Left kidney (tissue), 1 donor: ENCODE measurements at regions not wholly inside any gene's neighbourhood (a gene's known extent, or its start where the extent isn't known, plus 50 kb on each side); places are given as distances from the start of the nearest gene placed in this dataset.
A peak's percentile ranks its signal among the peaks of the same experiment; 100 is the strongest.

Experiments used
- DNase-seq: peaks from one replicate; pipeline ENCODE4 v3.0.0-alpha.2; 2013

DNA sequence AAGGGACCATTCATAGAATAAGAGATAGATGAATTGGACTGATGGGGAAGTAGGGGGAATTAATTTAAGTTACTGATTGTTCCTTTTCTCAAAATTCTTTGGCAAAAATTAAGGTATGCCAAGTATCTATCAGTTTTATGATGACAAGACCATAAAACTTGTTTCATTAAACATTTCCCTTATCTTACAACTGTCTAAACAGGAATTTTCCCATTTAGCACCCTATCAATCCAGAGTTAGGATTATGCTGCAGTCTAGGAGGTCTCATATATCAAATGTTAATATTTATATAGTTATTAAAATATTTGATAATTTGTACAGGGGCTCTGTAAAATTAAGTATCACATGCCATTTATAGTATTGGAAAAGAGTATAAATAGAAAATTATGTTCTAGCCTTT is 51.5 kb upstream of the ARID1B start:
- no peak for DNase-seq

DNA sequence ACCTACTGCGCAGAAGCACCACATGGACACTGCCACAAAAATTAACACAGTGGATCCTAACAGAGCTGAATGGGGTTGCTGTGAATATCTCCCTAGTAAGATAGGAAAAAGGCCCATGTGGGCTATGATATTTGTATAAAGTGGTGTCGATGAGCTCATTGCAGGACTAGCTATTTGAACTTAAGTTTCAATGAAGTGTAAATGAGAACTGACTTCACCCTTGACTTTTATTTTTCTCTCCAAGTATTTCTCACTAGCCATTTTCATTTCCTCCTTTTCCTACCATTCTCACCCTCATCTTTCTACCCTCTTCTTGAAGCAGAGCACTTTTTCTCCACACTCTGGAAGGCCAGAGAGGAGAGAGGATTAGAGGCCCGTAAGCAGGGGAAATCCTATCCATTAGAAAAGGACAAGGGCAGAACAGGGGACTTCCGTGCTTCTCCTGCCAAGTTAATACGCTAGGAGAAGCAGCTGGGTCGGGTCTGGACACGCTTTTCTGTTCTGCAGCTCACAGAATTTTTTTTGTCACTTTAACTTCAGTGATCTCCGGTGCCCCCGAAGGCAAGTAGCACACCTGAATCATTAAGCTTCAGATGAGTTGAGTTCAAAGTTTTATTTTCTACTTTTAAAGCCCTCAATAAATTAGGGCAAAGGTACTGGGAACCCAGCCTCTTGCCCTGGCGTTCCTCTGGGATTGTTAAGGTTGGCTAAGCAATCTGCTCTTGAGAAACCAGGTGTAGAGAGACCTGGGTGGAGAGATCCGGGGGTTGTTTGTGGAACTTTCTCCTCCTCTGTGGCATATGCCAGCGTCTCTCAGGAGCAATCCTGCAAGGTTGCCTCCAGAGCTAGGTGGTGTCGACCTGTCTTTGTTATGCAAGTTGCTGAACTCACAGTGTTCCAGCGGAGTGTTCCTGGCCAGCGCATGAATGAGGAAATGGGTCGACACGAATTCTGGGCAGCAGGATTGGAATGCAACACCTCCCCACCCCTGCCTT is 56.2 kb upstream of the ARID1B start:
- DNase-seq, result peak; percentile 55

DNA sequence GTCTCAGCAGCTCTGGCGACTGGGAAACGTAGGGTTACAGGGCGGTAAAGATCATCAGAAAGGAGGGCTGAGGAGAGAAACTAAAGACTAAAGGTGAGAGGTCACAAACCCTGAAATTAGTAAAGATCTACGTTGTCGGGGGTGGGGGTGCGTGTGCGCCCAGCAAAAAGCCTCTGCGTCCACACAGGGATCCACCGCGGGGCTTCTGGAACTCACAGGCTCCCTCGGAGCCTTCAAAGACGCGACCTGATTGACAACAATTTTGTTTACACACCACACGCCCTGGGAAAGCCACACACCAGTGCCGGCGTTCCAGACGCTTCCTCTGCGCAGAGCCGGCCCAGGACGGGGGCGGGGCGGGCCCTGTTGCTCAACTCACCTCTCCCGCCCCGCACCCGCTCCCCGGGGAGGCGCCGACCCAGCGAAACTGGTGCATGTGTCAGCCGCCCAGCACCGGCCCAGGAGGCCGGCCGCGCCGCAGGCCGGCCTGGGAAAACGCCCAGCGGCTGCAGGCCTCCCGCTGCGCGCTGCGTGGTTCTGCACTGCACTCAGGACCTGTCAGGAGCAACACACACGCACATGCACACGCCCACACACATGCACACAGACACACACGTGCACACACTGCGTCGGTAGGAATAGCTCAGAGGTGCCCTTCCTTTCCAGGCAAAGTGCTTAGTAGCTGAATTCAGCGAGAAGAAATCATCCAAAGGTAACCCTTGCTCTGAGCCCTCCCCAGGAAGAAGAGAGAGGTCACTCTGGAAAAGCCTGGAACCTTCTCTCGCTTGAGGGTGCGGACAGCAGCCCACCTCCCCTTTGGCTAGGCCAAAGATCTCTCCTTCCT is 57.2 kb upstream of the ARID1B start:
- peak; percentile 64 for DNase-seq

DNA sequence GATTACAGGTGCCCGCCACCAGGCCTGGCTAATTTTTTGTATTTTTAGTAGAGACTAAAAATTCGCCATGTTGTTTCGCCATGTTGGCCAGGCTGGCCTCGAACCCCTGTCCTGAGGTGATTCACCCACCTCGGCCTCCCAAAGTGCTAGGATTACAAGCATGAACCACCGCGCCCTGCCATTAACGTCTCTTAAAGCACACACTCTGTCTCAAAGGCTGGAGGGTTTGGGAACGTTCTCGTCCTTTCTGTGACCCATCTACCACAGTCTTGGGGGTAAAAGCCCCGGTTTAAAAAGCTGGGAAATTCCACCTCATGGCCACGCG is 57.8 kb upstream of the ARID1B start:
- no peak for DNase-seq

DNA sequence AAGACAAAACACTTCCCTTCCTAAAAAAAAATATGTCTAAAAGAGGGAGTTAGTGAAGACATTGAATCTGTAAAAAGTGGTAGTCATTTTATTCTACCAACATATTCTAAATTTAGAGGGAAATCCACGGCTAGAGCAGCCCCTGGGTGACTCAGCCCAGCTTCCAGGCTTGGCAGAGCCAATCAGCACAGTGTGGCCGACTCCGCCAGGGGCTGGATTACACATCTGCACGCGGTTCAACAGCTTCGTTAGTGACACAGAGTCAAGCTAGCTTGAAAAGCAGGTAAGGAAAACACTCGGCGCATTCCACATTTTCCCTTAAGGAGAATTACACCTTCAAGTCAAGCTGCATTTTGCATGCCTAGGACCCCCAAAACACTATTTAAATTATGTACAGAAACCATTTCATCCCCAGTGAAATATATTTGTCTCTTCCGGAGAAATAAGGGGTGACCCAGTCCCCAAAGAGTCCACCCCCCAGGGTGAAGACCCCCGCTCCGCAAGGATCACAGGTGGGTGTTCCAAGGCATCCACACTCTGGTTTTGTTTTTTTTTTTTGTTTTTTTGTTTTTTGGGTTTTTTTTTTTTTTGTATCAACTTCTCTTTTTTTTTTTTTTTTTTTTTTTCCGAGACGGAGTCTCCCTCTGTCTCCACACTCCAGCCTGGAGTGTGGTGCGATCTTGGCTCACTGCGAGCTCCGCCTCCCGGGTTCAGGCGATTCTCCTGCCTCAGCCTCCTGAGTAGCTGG is 58.4 kb upstream of the ARID1B start:
- no peak for DNase-seq

DNA sequence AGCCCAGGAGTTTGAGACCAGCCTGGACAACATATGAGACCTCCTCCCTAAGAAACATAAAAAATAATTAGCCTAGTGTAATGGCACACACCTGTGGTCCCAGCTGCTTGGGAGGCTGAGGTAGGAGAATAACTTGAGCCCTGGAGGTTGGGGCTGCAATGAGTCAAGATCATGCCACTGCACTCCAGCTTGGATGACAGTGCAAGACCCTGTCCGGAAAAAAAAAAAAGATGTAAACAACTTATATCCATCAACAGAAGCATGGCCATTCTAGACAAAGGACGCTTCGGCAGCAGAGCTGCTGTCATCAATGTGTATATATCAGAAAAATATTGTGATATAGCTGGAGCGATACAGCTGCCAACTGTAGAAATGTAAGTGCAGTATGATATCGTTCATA is 59.6 kb upstream of the ARID1B start:
- no peak for DNase-seq

DNA sequence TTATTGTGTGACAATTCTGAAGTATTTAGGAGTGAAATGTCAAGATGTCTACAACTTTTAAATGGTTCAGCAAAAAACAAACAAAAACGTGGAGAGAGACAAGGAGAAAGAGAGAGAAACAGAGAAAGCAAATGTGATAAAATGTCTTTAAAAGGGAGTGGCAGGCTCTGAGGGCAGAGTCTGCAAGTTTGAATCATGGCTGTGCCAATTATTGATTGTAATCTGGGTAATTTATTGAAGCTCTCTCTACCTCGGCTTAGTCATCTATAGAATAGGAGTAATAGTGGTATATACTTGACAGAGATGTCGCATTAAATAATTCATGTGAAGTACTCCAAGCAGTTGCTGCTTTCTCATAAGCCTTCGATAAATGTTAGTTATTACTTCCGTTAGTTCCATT is 61.3 kb upstream of the ARID1B start:
- no peak for DNase-seq

DNA sequence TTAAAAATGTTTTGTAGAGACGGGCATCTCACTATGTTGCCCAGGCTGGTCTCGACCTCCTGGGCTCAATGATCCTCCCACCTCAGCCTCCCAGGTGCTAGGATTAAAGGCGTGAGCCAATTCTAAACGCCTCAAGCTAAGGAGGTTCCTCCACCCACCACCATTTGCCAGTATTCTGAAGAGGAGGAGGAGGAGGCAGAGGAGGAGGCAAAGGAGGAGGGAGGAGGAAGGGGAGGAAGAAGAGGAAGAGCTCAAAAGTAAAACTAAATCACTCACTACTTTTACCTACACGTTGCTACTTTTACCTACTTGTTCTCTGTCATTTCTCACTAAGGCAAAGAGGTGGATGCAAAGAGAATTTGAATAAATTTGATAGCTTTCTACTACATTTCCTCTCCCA is 63.6 kb upstream of the ARID1B start:
- DNase-seq, result no peak

DNA sequence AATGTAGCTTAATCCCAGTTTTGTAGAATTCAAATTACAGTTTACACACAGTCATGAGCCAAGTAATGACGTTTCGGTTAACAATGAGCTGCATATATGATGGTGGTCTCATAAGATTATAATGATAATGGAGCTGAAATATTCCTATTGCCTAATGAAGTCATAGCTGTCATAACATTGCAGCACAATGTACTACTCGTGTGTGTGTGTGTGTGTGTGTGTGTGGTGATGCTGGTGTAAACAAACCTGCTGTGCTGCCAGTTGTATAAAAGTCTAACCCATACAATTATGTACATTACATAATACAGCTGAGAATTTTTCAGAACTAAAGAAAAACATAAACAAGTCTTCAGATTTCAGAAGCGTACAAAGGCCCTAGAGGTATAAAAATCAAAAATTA is 66.7 kb upstream of the ARID1B start:
- DNase-seq, result no peak

DNA sequence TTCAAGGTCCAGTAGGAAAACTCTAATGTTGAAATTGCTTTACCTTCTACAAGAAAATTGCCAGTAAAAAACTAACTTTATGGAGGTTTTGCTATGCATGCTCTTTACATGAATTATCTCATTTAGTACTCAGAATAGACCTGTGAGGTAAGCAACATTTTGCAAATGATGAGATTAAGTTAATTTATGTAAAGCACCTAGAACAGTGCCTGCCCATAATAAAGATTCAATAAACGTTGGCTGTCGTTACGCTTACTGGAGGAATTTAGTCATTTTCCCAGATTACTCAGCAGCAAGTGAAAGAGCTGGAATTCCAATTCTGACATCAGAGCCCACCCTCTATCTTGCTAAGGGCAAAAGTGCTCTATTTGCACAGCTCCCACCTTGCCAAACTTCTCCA is 69.4 kb upstream of the ARID1B start:
- DNase-seq, result no peak

DNA sequence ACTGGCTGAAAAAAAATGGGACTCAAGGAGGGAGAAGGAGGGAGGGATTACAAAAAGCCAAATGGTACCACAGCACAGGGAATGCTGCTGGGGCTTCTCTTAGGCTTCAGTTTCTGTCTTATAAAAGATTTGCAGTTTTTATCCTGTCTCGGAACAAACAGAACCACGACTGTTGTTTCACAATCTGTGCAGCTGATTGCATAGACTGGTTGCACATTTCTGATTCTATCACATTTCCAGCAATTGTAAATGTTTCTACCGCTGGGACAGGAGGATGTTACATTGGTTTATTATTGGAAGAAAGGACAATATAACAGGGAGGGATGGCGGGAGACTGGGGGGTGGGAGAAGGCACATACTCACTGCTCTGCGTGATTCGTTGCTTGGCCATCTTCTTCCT is 73.5 kb upstream of the ARID1B start:
- DNase-seq, result no peak

DNA sequence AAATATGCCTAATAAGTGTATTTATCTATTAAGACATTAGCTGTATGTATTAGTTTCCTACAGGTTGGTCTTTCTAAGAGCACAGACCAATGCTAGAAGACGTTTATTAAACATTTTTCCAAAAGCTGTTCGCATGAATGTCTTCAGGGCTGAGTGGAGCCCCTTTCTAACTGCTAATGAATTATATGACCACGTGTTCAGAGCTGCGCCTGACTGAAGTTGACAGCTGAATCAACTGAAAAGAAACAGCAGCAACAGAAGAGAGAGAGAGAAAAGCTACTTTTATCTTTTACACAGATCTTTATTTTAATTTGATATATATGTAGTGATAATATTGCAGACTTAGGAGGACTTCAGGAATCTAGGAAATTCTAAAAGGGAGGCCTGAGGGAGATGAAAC is 75.2 kb upstream of the ARID1B start:
- no peak for DNase-seq

DNA sequence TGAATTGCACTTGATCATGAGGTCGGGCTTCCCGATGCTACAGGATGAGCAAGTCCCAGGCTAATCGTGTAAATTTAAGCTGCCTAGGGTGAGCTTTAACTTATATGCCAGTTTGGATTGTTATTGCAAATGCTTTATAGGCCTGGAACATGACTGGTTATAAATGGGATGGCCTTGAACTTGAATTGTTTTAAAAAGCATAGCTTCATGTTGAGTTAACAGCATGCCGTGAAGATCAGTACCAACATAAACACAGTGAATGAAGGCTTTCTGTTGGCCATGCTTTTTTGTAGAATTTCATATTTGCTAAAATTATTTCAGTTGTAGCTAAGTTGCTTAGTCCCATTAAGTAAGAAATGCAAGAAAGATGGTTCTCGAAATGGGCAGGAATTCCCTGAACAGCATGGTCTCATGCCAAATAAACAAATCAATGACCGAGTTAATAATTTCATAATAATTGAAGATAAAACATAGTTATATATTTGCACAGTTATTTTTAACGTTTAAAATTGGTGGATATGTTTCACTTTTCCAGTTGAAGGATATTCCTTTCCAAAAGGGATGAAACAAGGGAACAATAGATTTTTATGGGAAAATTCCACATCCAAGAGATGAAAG is 76.6 kb upstream of the ARID1B start:
- DNase-seq, result no peak

DNA sequence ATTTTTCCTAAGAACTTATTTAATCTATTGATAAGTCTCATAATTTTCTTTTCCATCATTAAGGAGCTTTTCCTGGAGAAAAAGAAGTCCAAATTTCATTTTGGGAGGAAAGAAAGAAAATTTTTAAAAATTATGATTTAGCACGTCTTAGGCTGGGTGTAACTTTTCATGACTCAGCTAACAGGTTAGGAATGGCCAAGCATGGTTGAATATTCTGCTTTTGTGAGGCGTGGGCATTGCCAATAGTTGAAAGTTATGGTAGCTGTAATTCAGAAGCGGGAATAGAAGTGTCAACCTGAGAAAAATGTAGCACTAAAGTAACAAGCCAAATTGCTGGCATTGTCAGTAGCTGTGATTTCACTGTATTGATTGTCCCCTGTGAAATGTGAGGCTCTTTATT is 77.2 kb upstream of the ARID1B start:
- DNase-seq, result no peak

DNA sequence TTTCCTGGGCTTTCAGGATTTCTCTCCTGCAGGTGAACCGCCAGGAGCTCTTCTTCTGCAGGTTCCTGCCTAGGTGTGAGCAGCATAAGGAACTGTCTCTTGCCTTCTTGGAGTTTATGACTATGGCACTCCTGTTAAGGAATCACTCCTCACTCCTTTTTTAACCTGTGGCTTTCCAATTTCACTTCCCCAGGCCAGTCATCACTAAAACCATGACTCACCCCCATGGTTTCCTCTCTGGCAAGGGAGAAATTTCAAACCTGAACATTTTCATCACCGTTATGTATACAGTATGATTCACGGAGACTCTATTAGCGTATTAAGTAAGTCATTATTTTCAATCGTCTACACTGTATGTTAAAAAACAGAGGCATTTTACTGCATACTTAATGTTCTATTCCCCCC is 78.2 kb upstream of the ARID1B start:
- no peak for DNase-seq

DNA sequence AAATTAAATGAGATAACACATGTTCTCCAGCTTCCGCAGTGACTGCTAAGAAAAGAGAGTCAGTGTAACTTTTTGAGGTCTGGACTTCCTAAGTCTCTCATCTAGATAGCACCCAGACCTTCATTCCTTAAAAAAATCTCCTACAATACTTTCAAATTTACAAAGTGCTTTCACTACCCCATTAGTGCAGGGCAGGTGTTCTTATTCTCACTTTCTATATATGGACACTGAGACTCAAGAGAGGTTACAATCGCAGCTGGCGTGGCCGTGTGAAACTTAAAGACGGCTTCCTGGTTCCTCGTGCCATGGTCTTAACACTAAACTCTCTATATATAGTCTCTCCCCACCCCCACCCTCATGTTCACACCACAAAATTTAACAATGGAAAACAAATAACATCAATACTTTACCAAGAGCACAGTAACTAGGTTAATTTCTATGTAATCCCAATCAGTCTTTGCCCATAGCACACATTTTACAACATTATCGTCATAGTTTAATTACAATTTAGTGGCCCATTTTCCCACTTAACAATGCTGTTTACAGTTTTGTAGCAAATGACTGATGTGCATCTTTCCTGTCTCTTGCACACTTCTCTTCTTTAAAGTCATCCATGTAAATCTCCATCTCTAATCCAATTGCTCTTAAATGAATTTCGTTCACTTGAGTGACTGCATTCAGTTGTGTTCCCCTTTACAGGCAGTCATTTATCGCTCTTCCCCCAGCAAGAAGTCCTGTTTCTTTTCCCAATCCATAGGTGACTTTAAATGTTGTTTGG is 78.8 kb upstream of the ARID1B start:
- no peak for DNase-seq

DNA sequence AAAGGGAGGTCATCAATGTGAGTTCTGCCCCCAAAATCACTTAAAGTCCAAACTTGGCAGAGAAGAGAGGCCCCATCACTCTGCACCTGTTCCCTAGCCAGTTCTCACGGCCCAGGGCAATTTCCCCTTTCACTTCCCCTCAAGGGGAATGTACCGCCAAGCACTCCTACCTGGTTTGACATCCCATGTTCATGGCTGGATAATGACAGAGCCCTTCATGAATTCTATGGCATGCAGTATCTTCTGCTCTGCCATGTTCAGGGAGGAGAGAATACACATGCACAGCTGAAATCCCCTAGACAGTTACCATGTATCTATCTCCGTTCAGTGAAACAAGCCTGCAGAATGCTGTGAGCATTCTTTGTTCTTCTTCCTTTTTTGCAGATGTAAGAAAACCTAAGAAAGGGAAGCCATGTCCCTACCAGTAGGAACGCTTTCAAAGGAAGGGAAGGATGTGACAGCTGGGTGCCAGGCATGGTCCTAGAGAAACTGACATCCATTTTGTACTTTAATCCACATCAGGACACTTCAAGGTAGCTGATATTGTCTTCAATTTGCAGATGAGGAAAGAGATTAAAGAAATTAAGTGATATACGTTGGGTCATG is 79.8 kb upstream of the ARID1B start:
- DNase-seq, result no peak

DNA sequence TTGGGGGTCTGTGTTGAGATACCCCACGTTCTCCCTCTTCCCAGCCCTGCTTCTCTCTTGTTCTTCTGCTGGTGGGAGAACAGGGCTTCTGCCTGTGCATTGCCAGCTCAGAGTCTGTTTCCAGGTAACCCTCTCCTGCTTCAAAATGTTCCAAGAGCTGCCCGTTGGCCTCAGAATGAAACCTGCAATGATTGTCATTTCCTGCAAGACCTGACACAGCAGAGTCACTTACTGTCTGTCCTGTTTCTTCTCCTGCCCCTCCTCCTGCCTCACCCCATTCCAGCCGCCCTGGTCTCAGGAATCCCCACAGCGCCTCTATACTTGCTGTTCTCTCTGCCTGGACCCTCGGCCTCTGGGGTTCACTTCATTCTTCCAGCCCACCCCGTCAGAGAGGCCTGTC is 81.4 kb upstream of the ARID1B start:
- DNase-seq, result no peak

DNA sequence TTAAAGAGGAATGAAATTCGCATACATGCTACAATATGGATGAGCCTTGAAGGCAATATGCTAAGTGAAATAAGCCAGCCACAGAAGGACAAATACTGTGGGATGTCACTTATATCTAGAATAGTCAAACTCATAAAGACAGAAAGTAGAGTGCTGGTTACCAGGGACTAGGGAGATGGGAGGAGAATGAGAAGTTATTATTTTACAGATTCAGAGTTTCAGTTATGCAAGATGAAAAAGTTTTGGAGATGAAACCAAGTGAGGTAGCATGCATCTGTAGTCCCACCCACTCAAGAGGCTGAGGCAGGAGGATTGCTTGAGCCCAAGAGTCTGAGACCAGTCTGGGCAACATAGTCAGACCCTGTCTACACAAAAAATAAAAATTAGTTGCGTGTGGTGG is 82.5 kb upstream of the ARID1B start:
- no peak for DNase-seq

DNA sequence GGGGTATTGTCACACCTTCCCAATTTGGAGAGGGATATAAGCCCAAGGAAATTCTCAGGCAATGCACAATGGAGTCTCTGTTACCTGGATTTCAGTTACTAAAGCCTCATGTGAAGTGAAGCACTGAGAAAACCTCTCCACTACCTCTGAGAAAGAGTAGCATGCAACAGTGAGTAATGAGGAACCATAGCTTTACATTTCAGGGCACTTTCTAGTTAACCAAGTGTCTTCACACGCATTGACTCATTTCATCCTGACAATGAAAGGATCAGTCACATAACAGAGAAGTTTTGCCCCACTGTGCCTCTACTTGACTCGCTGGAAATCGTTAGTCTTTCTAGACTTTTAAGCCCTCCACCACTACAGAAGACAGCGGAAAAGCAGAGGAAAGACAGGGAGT is 86.2 kb upstream of the ARID1B start:
- no peak for DNase-seq

DNA sequence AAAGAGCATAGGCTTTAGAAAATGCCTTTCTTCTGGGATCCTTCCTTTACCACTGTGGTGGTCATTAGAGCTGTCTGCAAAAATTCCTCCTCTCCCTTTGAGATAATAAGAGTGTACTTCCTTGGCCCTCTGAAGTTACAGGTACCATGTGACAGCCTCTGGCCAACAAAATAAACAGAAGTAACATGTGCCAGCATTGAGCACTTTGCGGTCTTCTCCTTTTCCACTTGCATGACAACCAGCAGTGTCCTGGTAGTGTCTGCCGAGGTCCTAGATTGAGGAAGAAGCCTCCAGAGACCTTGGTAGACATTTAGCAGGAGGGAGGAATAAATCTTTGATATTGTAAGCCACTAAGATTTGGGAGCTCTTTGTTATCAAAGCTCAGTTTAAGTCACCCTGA is 87.5 kb upstream of the ARID1B start:
- no peak for DNase-seq
